ENCODE measurements at regions not wholly inside any gene's neighbourhood (a gene's known extent, or its start where the extent isn't known, plus 50 kb on each side); places are given as distances from the start of the nearest gene placed in this dataset.

- DNase-seq = no peak
- Histone ChIP-seq H3K27me3 (replicated peaks) (no peaks in the 10 kb centered on the region), H3K36me3 (replicated peaks) (no peaks in the 10 kb centered on the region), H3K4me3 (ENCODE audit: low read depth, low read length) (no peak overlapping the region), H3K27ac (no peak overlapping the region)
- no peak for TF ChIP-seq CTCF (IDR thresholded peaks at IDR 0.05; ENCODE audit: low read depth, low read length, missing control alignments)
- in situ Hi-C loops (cut with HindIII; ENCODE audit: low pct_ligation_motif_present, low sequenced_read_pairs) = no loop called here
These were observed 82.4 kb downstream of the HDGFL1 start for GRCh38 chr6:22651731-22652130.

GRCh38 chr6:22653980-22654610 lies 84.7 kb downstream of the HDGFL1 start:
- no peak overlapping the region for H3K27ac ChIP-seq
- no peak for TF ChIP-seq CTCF (IDR thresholded peaks at IDR 0.05; ENCODE audit: low read depth, low read length, missing control alignments)
- DNase-seq = no peak
- no peaks in the 10 kb centered on the region for H3K27me3 ChIP-seq (replicated peaks)
- no peaks in the 10 kb centered on the region for H3K36me3 ChIP-seq (replicated peaks)
- H3K4me3 ChIP-seq (ENCODE audit: low read depth, low read length) = no peak overlapping the region
- in situ Hi-C loops (cut with HindIII; ENCODE audit: low pct_ligation_motif_present, low sequenced_read_pairs) = no loop called here

- H3K27ac ChIP-seq = no peak overlapping the region
- TF ChIP-seq CTCF (IDR thresholded peaks at IDR 0.05; ENCODE audit: low read depth, low read length, missing control alignments) = no peak
- no peaks in the 10 kb centered on the region for H3K36me3 ChIP-seq (replicated peaks)
- no peak overlapping the region for H3K4me3 ChIP-seq (ENCODE audit: low read depth, low read length)
- no peaks in the 10 kb centered on the region for H3K27me3 ChIP-seq (replicated peaks)
- no peak for DNase-seq
- in situ Hi-C loops (cut with HindIII; ENCODE audit: low pct_ligation_motif_present, low sequenced_read_pairs) = no loop called here
These were observed 87.5 kb downstream of the HDGFL1 start for GRCh38 chr6:22656706-22657351.

GRCh38 chr6:22657352-22657980 lies 88.1 kb downstream of the HDGFL1 start:
- H3K27me3 ChIP-seq (replicated peaks) = no peaks in the 10 kb centered on the region
- no peak for TF ChIP-seq CTCF (IDR thresholded peaks at IDR 0.05; ENCODE audit: low read depth, low read length, missing control alignments)
- in situ Hi-C loops (cut with HindIII; ENCODE audit: low pct_ligation_motif_present, low sequenced_read_pairs) = no loop called here
- no peak for DNase-seq
- no peak overlapping the region for H3K4me3 ChIP-seq (ENCODE audit: low read depth, low read length)
- H3K36me3 ChIP-seq (replicated peaks) = no peaks in the 10 kb centered on the region
- no peak overlapping the region for H3K27ac ChIP-seq

- in situ Hi-C loops (cut with HindIII; ENCODE audit: low pct_ligation_motif_present, low sequenced_read_pairs) = no loop called here
- Histone ChIP-seq H3K27ac (no peak overlapping the region), H3K36me3 (replicated peaks) (no peaks in the 10 kb centered on the region), H3K4me3 (ENCODE audit: low read depth, low read length) (no peak overlapping the region), H3K27me3 (replicated peaks) (no peaks in the 10 kb centered on the region)
- DNase-seq = no peak
- TF ChIP-seq CTCF (IDR thresholded peaks at IDR 0.05; ENCODE audit: low read depth, low read length, missing control alignments) = no peak
These were observed 88.8 kb downstream of the HDGFL1 start for GRCh38 chr6:22658183-22658582.
